ENCODE measurements at regions not wholly inside any gene's neighbourhood (a gene's known extent, or its start where the extent isn't known, plus 50 kb on each side); places are given as distances from the start of the nearest gene placed in this dataset.

DNA sequence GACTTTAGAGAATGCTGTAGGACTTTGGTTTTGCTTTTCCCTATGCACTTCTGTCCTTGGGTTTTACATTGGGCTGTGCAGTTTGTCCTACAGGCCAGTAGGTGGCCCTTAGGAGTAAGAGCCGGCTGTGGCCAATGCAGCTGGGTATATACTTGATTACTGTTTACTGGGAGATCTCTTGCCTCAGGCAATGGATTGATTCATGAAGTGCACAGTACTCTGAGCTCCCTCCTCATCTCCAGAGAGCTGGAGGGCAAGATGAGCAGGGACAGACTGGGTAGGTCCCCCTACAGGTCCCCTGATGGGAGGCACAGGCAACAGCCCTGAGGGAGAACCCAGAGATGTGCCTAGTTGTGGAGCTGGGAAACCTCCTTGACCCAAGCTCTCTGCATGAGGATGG, 103.8 kb upstream of the QRFPR start:
- Histone ChIP-seq H3K79me2 (ENCODE audit: control insufficient read depth, insufficient read depth, low read length) (no peaks in the 10 kb centered on the region), H3K9me1 (ENCODE audit: control insufficient read depth, insufficient read depth, low read length) (no peaks in the 10 kb centered on the region), H3K4me3 (no peak overlapping the region), H3K36me3 (ENCODE audit: control insufficient read depth, insufficient read depth, low read length) (no peaks in the 10 kb centered on the region), H3K27me3 (ENCODE audit: control insufficient read depth in 2 of 2, insufficient read depth in 2 of 2, low read length in 2 of 2) (no peaks in the 10 kb centered on the region), H4K20me1 (replicated peaks; ENCODE audit: control insufficient read depth, insufficient read depth, low read length) (no peaks in the 10 kb centered on the region), H3K9ac (ENCODE audit: insufficient read depth in 1 of 2, low read depth in 2 of 2, low read length in 2 of 2) (no peak overlapping the region), H3K4me1 (replicated peaks in 1 of 2; ENCODE audit: control insufficient read depth in 2 of 2, insufficient read depth in 2 of 2, low read length in 2 of 2) (no peaks in the 10 kb centered on the region), H2AFZ (ENCODE audit: low read depth, low read length) (no peak overlapping the region), H3K9me3 (replicated peaks; ENCODE audit: control insufficient read depth, insufficient read depth, low read depth, low read length) (no peaks in the 10 kb centered on the region), H3K4me2 (ENCODE audit: insufficient read depth, low read length) (no peak overlapping the region), H3K27ac (ENCODE audit: extremely low read depth, low read depth, low read length) (no peak overlapping the region)
- 0% methylated on average over 1 of the region's 1 CpG for WGBS (ENCODE audit: insufficient coverage, low coverage, missing lambda C conversion rate)
- in situ Hi-C loops (cut with MboI) = loop anchor here (10.0 kb wide), 1 partner anchor 250 kb away; no protein-coding TSS in a partner anchor
- TF ChIP-seq, protein P1, sequence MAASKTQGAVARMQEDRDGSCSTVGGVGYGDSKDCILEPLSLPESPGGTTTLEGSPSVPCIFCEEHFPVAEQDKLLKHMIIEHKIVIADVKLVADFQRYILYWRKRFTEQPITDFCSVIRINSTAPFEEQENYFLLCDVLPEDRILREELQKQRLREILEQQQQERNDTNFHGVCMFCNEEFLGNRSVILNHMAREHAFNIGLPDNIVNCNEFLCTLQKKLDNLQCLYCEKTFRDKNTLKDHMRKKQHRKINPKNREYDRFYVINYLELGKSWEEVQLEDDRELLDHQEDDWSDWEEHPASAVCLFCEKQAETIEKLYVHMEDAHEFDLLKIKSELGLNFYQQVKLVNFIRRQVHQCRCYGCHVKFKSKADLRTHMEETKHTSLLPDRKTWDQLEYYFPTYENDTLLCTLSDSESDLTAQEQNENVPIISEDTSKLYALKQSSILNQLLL (CRISPR knock-in tag; IDR thresholded peaks at IDR 0.05; ENCODE audit: borderline replicate concordance) = no peak
- peak; percentile 25 to 39 for TF ChIP-seq RAD21 (CRISPR knock-in tag; conservative IDR thresholded peaks at IDR 0.05 in 1 of 2, IDR thresholded peaks at IDR 0.05 in 1 of 2)
- peak; percentile 71; the same call in 1 of the 2 replicates for TF ChIP-seq ZFP1 (CRISPR knock-in tag; IDR thresholded peaks at IDR 0.05)
- TF ChIP-seq, protein P2, sequence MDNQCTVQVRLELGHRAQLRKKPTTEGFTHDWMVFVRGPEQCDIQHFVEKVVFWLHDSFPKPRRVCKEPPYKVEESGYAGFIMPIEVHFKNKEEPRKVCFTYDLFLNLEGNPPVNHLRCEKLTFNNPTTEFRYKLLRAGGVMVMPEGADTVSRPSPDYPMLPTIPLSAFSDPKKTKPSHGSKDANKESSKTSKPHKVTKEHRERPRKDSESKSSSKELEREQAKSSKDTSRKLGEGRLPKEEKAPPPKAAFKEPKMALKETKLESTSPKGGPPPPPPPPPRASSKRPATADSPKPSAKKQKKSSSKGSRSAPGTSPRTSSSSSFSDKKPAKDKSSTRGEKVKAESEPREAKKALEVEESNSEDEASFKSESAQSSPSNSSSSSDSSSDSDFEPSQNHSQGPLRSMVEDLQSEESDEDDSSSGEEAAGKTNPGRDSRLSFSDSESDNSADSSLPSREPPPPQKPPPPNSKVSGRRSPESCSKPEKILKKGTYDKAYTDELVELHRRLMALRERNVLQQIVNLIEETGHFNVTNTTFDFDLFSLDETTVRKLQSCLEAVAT (IDR thresholded peaks at IDR 0.05) = no peak
- peak; percentile 32; the same call in 1 of the 2 replicates for TF ChIP-seq SMC3 (conservative IDR thresholded peaks at IDR 0.05; ENCODE audit: insufficient read depth, low read depth, low read length)
- TF ChIP-seq, protein P3, sequence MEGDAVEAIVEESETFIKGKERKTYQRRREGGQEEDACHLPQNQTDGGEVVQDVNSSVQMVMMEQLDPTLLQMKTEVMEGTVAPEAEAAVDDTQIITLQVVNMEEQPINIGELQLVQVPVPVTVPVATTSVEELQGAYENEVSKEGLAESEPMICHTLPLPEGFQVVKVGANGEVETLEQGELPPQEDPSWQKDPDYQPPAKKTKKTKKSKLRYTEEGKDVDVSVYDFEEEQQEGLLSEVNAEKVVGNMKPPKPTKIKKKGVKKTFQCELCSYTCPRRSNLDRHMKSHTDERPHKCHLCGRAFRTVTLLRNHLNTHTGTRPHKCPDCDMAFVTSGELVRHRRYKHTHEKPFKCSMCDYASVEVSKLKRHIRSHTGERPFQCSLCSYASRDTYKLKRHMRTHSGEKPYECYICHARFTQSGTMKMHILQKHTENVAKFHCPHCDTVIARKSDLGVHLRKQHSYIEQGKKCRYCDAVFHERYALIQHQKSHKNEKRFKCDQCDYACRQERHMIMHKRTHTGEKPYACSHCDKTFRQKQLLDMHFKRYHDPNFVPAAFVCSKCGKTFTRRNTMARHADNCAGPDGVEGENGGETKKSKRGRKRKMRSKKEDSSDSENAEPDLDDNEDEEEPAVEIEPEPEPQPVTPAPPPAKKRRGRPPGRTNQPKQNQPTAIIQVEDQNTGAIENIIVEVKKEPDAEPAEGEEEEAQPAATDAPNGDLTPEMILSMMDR (IDR thresholded peaks at IDR 0.05 in 2 of 3, conservative IDR thresholded peaks at IDR 0.05 in 1 of 3; ENCODE audit: insufficient read depth in 2 of 3, low read depth in 1 of 3, low read length in 3 of 3) = peak; percentile 60 to 69 (median 64)
- no peak for TF ChIP-seq TEAD2 (tag; IDR thresholded peaks at IDR 0.05)
- POLR2A ChIA-PET = no interaction called here
- peak; percentile 94 for ATAC-seq
- FAIRE-seq = peak; percentile 56
- CTCF ChIA-PET (ENCODE audit: low intra/inter-chr PET ratio) = no interaction called here
- intact Hi-C loops (cut with micrococcal nuclease) = loop anchor here (1.0 to 2.0 kb wide), 2 partner anchors 172 to 252 kb away; no protein-coding TSS in a partner anchor
- peak; percentile 15 to 36 (median 18) for DNase-seq (ENCODE audit: extremely low read depth in 1 of 4, low spot score in 3 of 4)
- no TSS peak for BruUV-seq (replicated peaks)

Measured in K562 (cell line).